Chondrocyte (in vitro differentiated cells): ENCODE measurements at regions not wholly inside any gene's neighbourhood (a gene's known extent, or its start where the extent isn't known, plus 50 kb on each side); places are given as distances from the start of the nearest gene placed in this dataset.
A peak's percentile ranks its signal among the peaks of the same experiment; 100 is the strongest.

Experiments
- DNase-seq: peaks from one replicate; pipeline ENCODE4 v3.0.0; 2021; ENCODE audit warnings: mixed read lengths, low spot score
- H3K27ac Mint-ChIP-seq: one replicate; pipeline ENCODE4 v1.8.0; 2021; ENCODE audit warnings: mild to moderate bottlenecking, moderate library complexity, mixed read lengths; ENCODE audit not compliant: unreplicated experiment
- H3K27me3 Mint-ChIP-seq: 2 replicates; pipeline ENCODE4 v1.8.0; 2021; ENCODE audit warnings: low read depth, mixed read lengths
- H3K36me3 Mint-ChIP-seq: 2 replicates; pipeline ENCODE4 v1.8.0; 2021; ENCODE audit warnings: low read depth, mixed read lengths
- H3K4me1 Mint-ChIP-seq: 2 replicates; pipeline ENCODE4 v1.8.0; 2021; ENCODE audit warnings: low read depth, mild to moderate bottlenecking, mixed read lengths
- H3K4me3 Mint-ChIP-seq: one replicate; pipeline ENCODE4 v1.8.0; 2021; ENCODE audit warnings: mild to moderate bottlenecking, moderate library complexity, mixed read lengths; ENCODE audit not compliant: unreplicated experiment
- H3K9me3 Mint-ChIP-seq: 2 replicates; pipeline ENCODE4 v1.8.0; 2021; ENCODE audit warnings: low read depth, mixed read lengths
- TF ChIP-seq, protein P1 (sequence below): fragments of 200-600 bp; sonication (generic); IDR thresholded peaks from 2 replicates; pipeline ENCODE4 v1.5.0; 2021; ENCODE audit warnings: antibody characterized with exemption, mild to moderate bottlenecking, moderate library complexity

DNA sequence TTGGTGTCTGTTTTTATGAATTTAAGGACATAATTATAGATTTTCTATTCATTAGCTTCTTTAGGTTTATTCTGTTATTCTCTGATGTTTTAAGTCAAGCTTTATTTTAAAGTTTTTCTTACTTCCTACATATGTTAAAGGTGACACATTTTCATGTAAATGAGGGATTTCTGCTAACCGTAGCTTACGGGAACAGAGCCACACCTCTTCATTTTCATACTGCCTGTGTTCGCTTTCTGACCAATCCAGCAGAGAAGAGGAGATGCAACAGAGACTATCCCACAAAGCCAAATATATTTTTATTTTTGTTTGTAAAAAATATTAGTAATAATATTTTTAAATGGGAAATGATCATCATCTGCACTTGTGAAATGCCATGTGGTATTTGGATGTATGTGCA, 774.1 kb downstream of the BRD1 start:
- no peaks in the 10 kb centered on the region for H3K36me3 Mint-ChIP-seq
- peaks cover 8% of the 10 kb centered on the region for H3K27me3 Mint-ChIP-seq
- H3K4me3 Mint-ChIP-seq: no peak overlapping the region
- no peaks in the 10 kb centered on the region for H3K4me1 Mint-ChIP-seq
- no peaks in the 10 kb centered on the region for H3K9me3 Mint-ChIP-seq
- DNase-seq: no peak
- TF ChIP-seq, protein P1, sequence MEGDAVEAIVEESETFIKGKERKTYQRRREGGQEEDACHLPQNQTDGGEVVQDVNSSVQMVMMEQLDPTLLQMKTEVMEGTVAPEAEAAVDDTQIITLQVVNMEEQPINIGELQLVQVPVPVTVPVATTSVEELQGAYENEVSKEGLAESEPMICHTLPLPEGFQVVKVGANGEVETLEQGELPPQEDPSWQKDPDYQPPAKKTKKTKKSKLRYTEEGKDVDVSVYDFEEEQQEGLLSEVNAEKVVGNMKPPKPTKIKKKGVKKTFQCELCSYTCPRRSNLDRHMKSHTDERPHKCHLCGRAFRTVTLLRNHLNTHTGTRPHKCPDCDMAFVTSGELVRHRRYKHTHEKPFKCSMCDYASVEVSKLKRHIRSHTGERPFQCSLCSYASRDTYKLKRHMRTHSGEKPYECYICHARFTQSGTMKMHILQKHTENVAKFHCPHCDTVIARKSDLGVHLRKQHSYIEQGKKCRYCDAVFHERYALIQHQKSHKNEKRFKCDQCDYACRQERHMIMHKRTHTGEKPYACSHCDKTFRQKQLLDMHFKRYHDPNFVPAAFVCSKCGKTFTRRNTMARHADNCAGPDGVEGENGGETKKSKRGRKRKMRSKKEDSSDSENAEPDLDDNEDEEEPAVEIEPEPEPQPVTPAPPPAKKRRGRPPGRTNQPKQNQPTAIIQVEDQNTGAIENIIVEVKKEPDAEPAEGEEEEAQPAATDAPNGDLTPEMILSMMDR: no peak
- no peak overlapping the region for H3K27ac Mint-ChIP-seq

DNA sequence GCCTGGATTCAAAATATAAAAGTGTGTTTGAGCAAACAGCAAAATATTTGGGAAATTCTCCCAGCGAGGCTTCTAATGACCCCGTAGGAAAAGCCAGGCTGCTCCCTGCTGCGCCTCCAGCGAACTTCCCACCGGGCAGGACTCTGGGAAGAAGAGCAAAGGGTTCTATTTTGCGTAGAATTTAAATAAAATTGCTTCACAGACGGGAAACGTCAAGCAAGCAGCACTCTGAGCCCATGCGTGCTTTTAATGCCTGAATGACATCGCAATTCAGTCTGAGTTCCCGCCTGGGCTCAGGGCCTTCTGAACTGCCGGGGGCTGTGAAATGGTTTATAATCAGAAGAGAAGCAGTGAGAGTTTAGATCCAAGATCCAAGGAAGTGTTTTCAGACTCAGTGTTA, 775.1 kb downstream of the BRD1 start:
- peaks cover 12% of the 10 kb centered on the region for H3K27me3 Mint-ChIP-seq
- H3K36me3 Mint-ChIP-seq: no peaks in the 10 kb centered on the region
- H3K27ac Mint-ChIP-seq: no peak overlapping the region
- TF ChIP-seq, protein P1: no peak
- H3K4me1 Mint-ChIP-seq: peaks cover 8% of the 10 kb centered on the region
- DNase-seq: peak; percentile 17
- H3K9me3 Mint-ChIP-seq: no peaks in the 10 kb centered on the region
- peak overlapping the region; percentile 58 for H3K4me3 Mint-ChIP-seq

DNA sequence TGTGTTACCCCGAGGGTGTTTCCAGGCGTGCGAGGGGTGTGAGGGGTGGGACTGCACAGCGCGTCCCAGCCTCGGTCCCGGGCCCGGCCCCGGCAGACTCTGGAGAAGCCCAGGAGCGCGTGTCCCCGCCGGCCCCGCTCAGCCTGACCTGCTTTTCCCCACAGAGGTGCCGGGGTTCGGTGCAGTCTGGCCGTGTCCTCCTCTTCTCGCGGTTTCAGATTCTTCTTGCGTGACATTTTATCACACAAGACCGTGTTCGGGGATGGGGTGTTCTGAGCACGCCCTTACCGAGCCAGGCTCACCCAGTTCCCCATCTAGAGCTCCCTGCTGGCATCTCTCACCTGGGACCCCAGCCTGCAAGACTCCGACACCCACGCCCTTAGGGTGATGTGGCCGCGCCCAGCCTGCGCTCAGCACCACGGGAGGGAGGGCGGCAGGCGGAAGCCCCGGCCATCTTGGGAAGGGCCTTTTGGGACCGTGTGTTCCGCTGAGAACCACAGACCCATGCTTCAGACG, 775.6 kb downstream of the BRD1 start:
- Mint-ChIP-seq H3K4me3 (peak overlapping the region; percentile 58), H3K36me3 (no peaks in the 10 kb centered on the region), H3K9me3 (no peaks in the 10 kb centered on the region), H3K27me3 (peaks cover 14% of the 10 kb centered on the region), H3K4me1 (peaks cover 13% of the 10 kb centered on the region), H3K27ac (no peak overlapping the region)
- TF ChIP-seq, protein P1: no peak
- no peak for DNase-seq

DNA sequence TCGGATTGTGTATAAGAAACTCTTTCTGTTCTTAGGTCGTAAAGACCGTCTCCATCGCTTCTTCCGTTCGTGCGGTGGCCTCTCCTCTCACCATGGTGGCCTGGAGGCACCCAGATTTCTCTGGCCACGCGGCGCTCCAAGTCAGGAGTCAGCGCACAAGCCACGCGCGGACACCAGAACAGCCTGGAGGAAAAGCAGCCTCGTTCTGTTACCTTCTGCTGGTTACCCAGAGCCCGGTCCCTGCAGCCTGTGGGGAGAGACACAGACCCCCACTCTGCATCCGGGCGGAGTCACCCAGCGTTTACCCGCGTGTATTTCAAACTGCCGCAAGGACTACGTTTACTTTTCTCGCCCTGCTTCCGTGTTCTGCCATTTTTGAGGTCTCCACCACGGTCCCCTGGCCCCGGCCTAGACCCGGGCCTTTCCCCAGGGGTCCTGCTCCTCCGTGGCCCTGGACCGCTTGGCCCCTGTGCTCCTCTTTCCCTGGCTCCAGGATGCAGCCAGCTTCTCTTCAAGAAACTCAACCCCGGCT, 776.1 kb downstream of the BRD1 start:
- DNase-seq: peak; percentile 83
- peak overlapping the region; percentile 29 for H3K4me3 Mint-ChIP-seq
- no peaks in the 10 kb centered on the region for H3K9me3 Mint-ChIP-seq
- H3K4me1 Mint-ChIP-seq: peaks cover 14% of the 10 kb centered on the region
- no peaks in the 10 kb centered on the region for H3K36me3 Mint-ChIP-seq
- H3K27me3 Mint-ChIP-seq: peaks cover 15% of the 10 kb centered on the region
- no peak overlapping the region for H3K27ac Mint-ChIP-seq
- TF ChIP-seq, protein P1: no peak

DNA sequence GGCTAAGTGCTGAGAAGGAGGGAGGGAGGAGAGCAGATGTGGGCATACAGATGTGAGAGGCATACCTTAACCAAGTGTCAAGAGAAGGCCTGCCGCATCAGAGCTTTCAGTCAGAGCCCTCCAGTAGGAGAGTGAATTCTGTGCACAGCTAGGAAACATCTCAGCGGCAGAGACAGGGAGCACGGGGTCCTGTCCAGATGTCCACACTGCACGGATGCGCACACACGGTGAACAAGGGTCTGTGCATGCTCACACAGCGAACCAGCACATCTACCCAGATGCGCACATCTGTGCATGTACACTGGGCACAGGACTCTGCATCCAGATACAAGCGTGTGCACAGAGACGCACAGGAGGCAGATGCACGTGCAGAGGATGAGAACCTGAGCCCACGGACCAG, 778.0 kb downstream of the BRD1 start:
- Mint-ChIP-seq H3K36me3 (no peaks in the 10 kb centered on the region), H3K4me1 (peaks cover 14% of the 10 kb centered on the region), H3K4me3 (no peak overlapping the region), H3K9me3 (no peaks in the 10 kb centered on the region), H3K27ac (no peak overlapping the region), H3K27me3 (peaks cover 21% of the 10 kb centered on the region)
- TF ChIP-seq, protein P1: no peak
- DNase-seq: no peak
